Liver (tissue), 3 donors: ENCODE measurements at regions not wholly inside any gene's neighbourhood (a gene's known extent, or its start where the extent isn't known, plus 50 kb on each side); places are given as distances from the start of the nearest gene placed in this dataset.

Experiments used
- CTCF ChIP-seq: fragments of 150-350 bp; IDR thresholded peaks from 2 replicates; pipeline ENCODE4 v1.5.1; 2017; ENCODE audit warnings: improper control_type of control experiment, low read depth, low read length; ENCODE audit not compliant: missing input control
- EGR1 ChIP-seq, 2 donors: IDR thresholded peaks; 2 replicates each; pipeline ENCODE4 v1.6.1; 2016 to 2018; ENCODE audit warnings: antibody characterized with exemption in 2 of 2, low read depth in 2 of 2
- FOXA1 ChIP-seq: IDR thresholded peaks from 2 replicates; pipeline ENCODE4 v1.6.1; 2016; ENCODE audit warnings: antibody characterized with exemption
- GABPA ChIP-seq, 2 donors: IDR thresholded peaks in 1 of 2; conservative IDR thresholded peaks in 1 of 2; 2 replicates each; pipeline ENCODE4 v1.6.1; 2016; ENCODE audit warnings: antibody characterized with exemption in 2 of 2, mild to moderate bottlenecking in 1 of 2, moderate library complexity in 1 of 2
- JUND ChIP-seq, 2 donors: IDR thresholded peaks; 2 replicates each; pipeline ENCODE4 v1.6.1; 2016; ENCODE audit warnings: antibody characterized with exemption in 2 of 2
- MAX ChIP-seq: IDR thresholded peaks from 2 replicates; pipeline ENCODE4 v1.6.1; 2016; ENCODE audit warnings: antibody characterized with exemption
- RAD21 ChIP-seq, 2 donors: IDR thresholded peaks; 2 replicates each; pipeline ENCODE4 v1.6.1; 2016; ENCODE audit warnings: antibody characterized with exemption in 2 of 2, mild to moderate bottlenecking in 2 of 2
- RXRA ChIP-seq, 2 donors: IDR thresholded peaks; 2 replicates each; pipeline ENCODE4 v1.6.1; 2017 to 2018; ENCODE audit warnings: antibody characterized with exemption in 2 of 2, mild to moderate bottlenecking in 1 of 2
- SP1 ChIP-seq: IDR thresholded peaks from 2 replicates; pipeline ENCODE4 v1.6.1; 2018; ENCODE audit warnings: antibody characterized with exemption, mild to moderate bottlenecking
- TAF1 ChIP-seq: conservative IDR thresholded peaks from 2 replicates; pipeline ENCODE4 v1.6.1; 2016; ENCODE audit warnings: antibody characterized with exemption, mild to moderate bottlenecking
- YY1 ChIP-seq: IDR thresholded peaks from 2 replicates; pipeline ENCODE4 v1.6.1; 2016; ENCODE audit warnings: antibody characterized with exemption, mild to moderate bottlenecking
- ZBTB33 ChIP-seq: IDR thresholded peaks from 2 replicates; pipeline ENCODE4 v1.6.1; 2016; ENCODE audit warnings: antibody characterized with exemption
- TF ChIP-seq, protein P1 (sequence below): IDR thresholded peaks from 2 replicates; pipeline ENCODE4 v1.6.1; 2016; ENCODE audit warnings: antibody characterized with exemption, mild to moderate bottlenecking
- donor health status: healthy.
- donor health status: healthy.

DNA sequence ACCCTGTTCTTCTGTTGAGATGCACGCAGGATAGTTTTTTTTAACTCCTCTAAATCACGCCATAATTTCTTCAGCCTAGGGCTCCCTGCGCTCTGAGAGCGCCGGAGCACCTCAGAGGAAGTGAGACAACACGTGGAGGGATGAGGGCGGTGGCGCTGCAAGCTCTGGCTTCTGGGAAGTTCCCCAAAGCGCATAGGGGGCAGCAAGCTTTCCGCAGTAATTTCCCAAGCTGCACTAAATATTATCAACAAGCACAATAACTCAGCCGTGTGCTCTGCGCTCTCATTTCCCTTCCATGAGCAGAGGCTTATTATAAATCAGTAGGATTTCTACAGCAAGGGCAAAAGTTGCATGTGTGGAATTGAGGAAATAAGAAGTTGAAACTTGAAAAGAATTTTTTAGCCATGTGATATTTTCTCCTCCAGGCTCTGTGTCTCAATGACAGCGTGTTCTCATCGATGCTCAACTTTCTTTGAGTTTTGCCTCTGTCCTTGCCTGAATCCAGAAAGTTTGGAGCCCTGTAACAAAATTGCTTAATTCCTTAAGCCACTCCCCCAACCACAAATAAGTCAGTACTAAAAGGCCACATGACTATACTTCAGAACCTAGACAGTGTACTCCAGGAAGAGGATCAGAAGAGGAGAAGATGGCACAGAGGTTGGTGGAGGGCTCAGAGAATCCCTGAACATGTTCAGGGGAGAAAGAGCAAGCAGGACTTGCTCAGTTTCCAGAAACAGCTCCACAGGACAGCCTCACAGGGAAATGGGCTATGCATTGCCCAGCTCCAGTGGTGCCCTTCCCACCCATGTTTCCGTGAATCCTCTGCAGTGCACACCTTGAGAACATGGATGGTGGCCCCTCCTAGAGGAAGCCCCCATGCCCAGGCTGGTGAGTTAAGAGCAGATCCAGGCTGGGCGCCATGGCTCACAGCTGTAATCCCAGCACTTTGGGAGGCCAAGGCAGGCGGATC, 221.5 kb upstream of the GHITM start:
- TF ChIP-seq CTCF (no peak), GABPA (IDR thresholded peaks at IDR 0.05 in 1 of 2, conservative IDR thresholded peaks at IDR 0.05 in 1 of 2) (no peak), TAF1 (no peak), MAX (no peak), SP1 (no peak), ZBTB33 (no peak), YY1 (no peak), RAD21 (IDR thresholded peaks at IDR 0.05) (no peak), EGR1 (IDR thresholded peaks at IDR 0.05; ENCODE audit: low read depth in 2 of 2) (no peak), JUND (IDR thresholded peaks at IDR 0.05) (no peak), RXRA (IDR thresholded peaks at IDR 0.05) (no peak), FOXA1 (no peak)
- TF ChIP-seq, protein P1, sequence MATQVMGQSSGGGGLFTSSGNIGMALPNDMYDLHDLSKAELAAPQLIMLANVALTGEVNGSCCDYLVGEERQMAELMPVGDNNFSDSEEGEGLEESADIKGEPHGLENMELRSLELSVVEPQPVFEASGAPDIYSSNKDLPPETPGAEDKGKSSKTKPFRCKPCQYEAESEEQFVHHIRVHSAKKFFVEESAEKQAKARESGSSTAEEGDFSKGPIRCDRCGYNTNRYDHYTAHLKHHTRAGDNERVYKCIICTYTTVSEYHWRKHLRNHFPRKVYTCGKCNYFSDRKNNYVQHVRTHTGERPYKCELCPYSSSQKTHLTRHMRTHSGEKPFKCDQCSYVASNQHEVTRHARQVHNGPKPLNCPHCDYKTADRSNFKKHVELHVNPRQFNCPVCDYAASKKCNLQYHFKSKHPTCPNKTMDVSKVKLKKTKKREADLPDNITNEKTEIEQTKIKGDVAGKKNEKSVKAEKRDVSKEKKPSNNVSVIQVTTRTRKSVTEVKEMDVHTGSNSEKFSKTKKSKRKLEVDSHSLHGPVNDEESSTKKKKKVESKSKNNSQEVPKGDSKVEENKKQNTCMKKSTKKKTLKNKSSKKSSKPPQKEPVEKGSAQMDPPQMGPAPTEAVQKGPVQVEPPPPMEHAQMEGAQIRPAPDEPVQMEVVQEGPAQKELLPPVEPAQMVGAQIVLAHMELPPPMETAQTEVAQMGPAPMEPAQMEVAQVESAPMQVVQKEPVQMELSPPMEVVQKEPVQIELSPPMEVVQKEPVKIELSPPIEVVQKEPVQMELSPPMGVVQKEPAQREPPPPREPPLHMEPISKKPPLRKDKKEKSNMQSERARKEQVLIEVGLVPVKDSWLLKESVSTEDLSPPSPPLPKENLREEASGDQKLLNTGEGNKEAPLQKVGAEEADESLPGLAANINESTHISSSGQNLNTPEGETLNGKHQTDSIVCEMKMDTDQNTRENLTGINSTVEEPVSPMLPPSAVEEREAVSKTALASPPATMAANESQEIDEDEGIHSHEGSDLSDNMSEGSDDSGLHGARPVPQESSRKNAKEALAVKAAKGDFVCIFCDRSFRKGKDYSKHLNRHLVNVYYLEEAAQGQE, result no peak
